ENCODE measurements at regions not wholly inside any gene's neighbourhood (a gene's known extent, or its start where the extent isn't known, plus 50 kb on each side); places are given as distances from the start of the nearest gene placed in this dataset.

GRCh38 chr9:24434183-24434582, 111.5 kb downstream of the IZUMO3 start:
- no peak for TF ChIP-seq CTCF (IDR thresholded peaks at IDR 0.05; ENCODE audit: poor library complexity)
- TF ChIP-seq EZH2 (IDR thresholded peaks at IDR 0.05; ENCODE audit: borderline replicate concordance), result no peak
- no peak for TF ChIP-seq EZH2phosphoT487 (IDR thresholded peaks at IDR 0.05; ENCODE audit: low read depth, severe bottlenecking, unreplicated experiment)
